ENCODE measurements at regions not wholly inside any gene's neighbourhood (a gene's known extent, or its start where the extent isn't known, plus 50 kb on each side); places are given as distances from the start of the nearest gene placed in this dataset.

GRCh38 chr4:1542226-1542490 lies 135.9 kb upstream of the NKX1-1 start:
- H3K27ac ChIP-seq (ENCODE audit: low read depth in 1 of 2, low read length in 1 of 2) = no peak overlapping the region
- H3K4me3 ChIP-seq (ENCODE audit: low read length in 2 of 2) = no peak overlapping the region
- no peaks in the 10 kb centered on the region for H3K36me3 ChIP-seq (ENCODE audit: control insufficient read depth in 2 of 2, insufficient read depth in 2 of 2, low read length in 1 of 2)
- WGBS = 87% methylated on average over 10 of the region's 10 CpGs
- peaks cover 0 to 6% of the 10 kb centered on the region in 2 donors for H3K27me3 ChIP-seq (ENCODE audit: control insufficient read depth in 2 of 2, insufficient read depth in 1 of 2, low read length in 1 of 2)
- DNase-seq (ENCODE audit: low read depth in 6 of 9, low spot score in 9 of 9) = no peak
- H3K4me1 ChIP-seq (ENCODE audit: control insufficient read depth in 2 of 2, insufficient read depth in 2 of 2, low read length in 2 of 2) = peaks cover 0 to 4% of the 10 kb centered on the region in 2 donors
- H3K9me3 ChIP-seq (ENCODE audit: control insufficient read depth in 2 of 2, insufficient read depth in 1 of 2, low read length in 1 of 2) = no peaks in the 10 kb centered on the region

GRCh38 chr4:1541449-1542225 lies 135.4 kb upstream of the NKX1-1 start:
- no peak for DNase-seq (ENCODE audit: low read depth in 6 of 9, low spot score in 9 of 9)
- Histone ChIP-seq H3K27me3 (ENCODE audit: control insufficient read depth in 2 of 2, insufficient read depth in 1 of 2, low read length in 1 of 2) (peaks cover 0 to 5% of the 10 kb centered on the region in 2 donors), H3K36me3 (ENCODE audit: control insufficient read depth in 2 of 2, insufficient read depth in 2 of 2, low read length in 1 of 2) (no peaks in the 10 kb centered on the region), H3K9me3 (ENCODE audit: control insufficient read depth in 2 of 2, insufficient read depth in 1 of 2, low read length in 1 of 2) (no peaks in the 10 kb centered on the region), H3K27ac (ENCODE audit: low read depth in 1 of 2, low read length in 1 of 2) (no peak overlapping the region), H3K4me3 (ENCODE audit: low read length in 2 of 2) (no peak overlapping the region), H3K4me1 (ENCODE audit: control insufficient read depth in 2 of 2, insufficient read depth in 2 of 2, low read length in 2 of 2) (peaks cover 0 to 4% of the 10 kb centered on the region in 2 donors)
- WGBS = 84% methylated on average over 30 of the region's 30 CpGs

GRCh38 chr4:1540601-1541375 lies 134.5 kb upstream of the NKX1-1 start:
- Histone ChIP-seq H3K4me1 (ENCODE audit: control insufficient read depth in 2 of 2, insufficient read depth in 2 of 2, low read length in 2 of 2) (peaks cover 0 to 4% of the 10 kb centered on the region in 2 donors), H3K9me3 (ENCODE audit: control insufficient read depth in 2 of 2, insufficient read depth in 1 of 2, low read length in 1 of 2) (no peaks in the 10 kb centered on the region), H3K4me3 (ENCODE audit: low read length in 2 of 2) (no peak overlapping the region), H3K27ac (ENCODE audit: low read depth in 1 of 2, low read length in 1 of 2) (no peak overlapping the region), H3K36me3 (ENCODE audit: control insufficient read depth in 2 of 2, insufficient read depth in 2 of 2, low read length in 1 of 2) (no peaks in the 10 kb centered on the region), H3K27me3 (ENCODE audit: control insufficient read depth in 2 of 2, insufficient read depth in 1 of 2, low read length in 1 of 2) (peaks cover 0 to 5% of the 10 kb centered on the region in 2 donors)
- no peak for DNase-seq (ENCODE audit: low read depth in 6 of 9, low spot score in 9 of 9)
- 83% methylated on average over 33 of the region's 33 CpGs for WGBS

GRCh38 chr4:1539859-1540600 lies 133.8 kb upstream of the NKX1-1 start:
- H3K9me3 ChIP-seq (ENCODE audit: control insufficient read depth in 2 of 2, insufficient read depth in 1 of 2, low read length in 1 of 2) = no peaks in the 10 kb centered on the region

GRCh38 chr4:1538941-1539772 lies 132.9 kb upstream of the NKX1-1 start:
- peaks cover 0 to 10% of the 10 kb centered on the region in 2 donors for H3K27me3 ChIP-seq (ENCODE audit: control insufficient read depth in 2 of 2, insufficient read depth in 1 of 2, low read length in 1 of 2)
- H3K4me3 ChIP-seq (ENCODE audit: low read length in 2 of 2) = no peak overlapping the region
- no peaks in the 10 kb centered on the region for H3K36me3 ChIP-seq (ENCODE audit: control insufficient read depth in 2 of 2, insufficient read depth in 2 of 2, low read length in 1 of 2)
- 92% methylated on average over 23 of the region's 23 CpGs for WGBS
- H3K9me3 ChIP-seq (ENCODE audit: control insufficient read depth in 2 of 2, insufficient read depth in 1 of 2, low read length in 1 of 2) = no peaks in the 10 kb centered on the region
- no peak for DNase-seq (ENCODE audit: low read depth in 6 of 9, low spot score in 9 of 9)
- no peak overlapping the region for H3K27ac ChIP-seq (ENCODE audit: low read depth in 1 of 2, low read length in 1 of 2)
- H3K4me1 ChIP-seq (ENCODE audit: control insufficient read depth in 2 of 2, insufficient read depth in 2 of 2, low read length in 2 of 2) = no peaks in the 10 kb centered on the region

More at GRCh38 chr4:1539859-1540600, 133.8 kb upstream of the NKX1-1 start:
- WGBS = 89% methylated on average over 45 of the region's 45 CpGs
- Histone ChIP-seq H3K36me3 (ENCODE audit: control insufficient read depth in 2 of 2, insufficient read depth in 2 of 2, low read length in 1 of 2) (no peaks in the 10 kb centered on the region), H3K27ac (ENCODE audit: low read depth in 1 of 2, low read length in 1 of 2) (no peak overlapping the region), H3K4me3 (ENCODE audit: low read length in 2 of 2) (no peak overlapping the region), H3K27me3 (ENCODE audit: control insufficient read depth in 2 of 2, insufficient read depth in 1 of 2, low read length in 1 of 2) (peaks cover 0 to 5% of the 10 kb centered on the region in 2 donors), H3K4me1 (ENCODE audit: control insufficient read depth in 2 of 2, insufficient read depth in 2 of 2, low read length in 2 of 2) (peaks cover 0 to 4% of the 10 kb centered on the region in 2 donors)
- no peak for DNase-seq (ENCODE audit: low read depth in 6 of 9, low spot score in 9 of 9)

- H3K27me3 ChIP-seq (ENCODE audit: control insufficient read depth in 2 of 2, insufficient read depth in 1 of 2, low read length in 1 of 2) = peaks cover 0 to 20% of the 10 kb centered on the region in 2 donors
- H3K36me3 ChIP-seq (ENCODE audit: control insufficient read depth in 2 of 2, insufficient read depth in 2 of 2, low read length in 1 of 2) = no peaks in the 10 kb centered on the region
- no peaks in the 10 kb centered on the region for H3K9me3 ChIP-seq (ENCODE audit: control insufficient read depth in 2 of 2, insufficient read depth in 1 of 2, low read length in 1 of 2)
- 80% methylated on average over 9 of the region's 9 CpGs for WGBS
- H3K4me3 ChIP-seq (ENCODE audit: low read length in 2 of 2) = no peak overlapping the region
- H3K4me1 ChIP-seq (ENCODE audit: control insufficient read depth in 2 of 2, insufficient read depth in 2 of 2, low read length in 2 of 2) = no peaks in the 10 kb centered on the region
- no peak for DNase-seq (ENCODE audit: low read depth in 6 of 9, low spot score in 9 of 9)
- no peak overlapping the region for H3K27ac ChIP-seq (ENCODE audit: low read depth in 1 of 2, low read length in 1 of 2)
Measured at GRCh38 chr4:1538096-1538410, 131.8 kb upstream of the NKX1-1 start.

GRCh38 chr4:1537410-1538095 lies 131.3 kb upstream of the NKX1-1 start:
- 96% methylated on average over 11 of the region's 11 CpGs for WGBS
- Histone ChIP-seq H3K27ac (ENCODE audit: low read depth in 1 of 2, low read length in 1 of 2) (no peak overlapping the region), H3K4me3 (ENCODE audit: low read length in 2 of 2) (no peak overlapping the region), H3K36me3 (ENCODE audit: control insufficient read depth in 2 of 2, insufficient read depth in 2 of 2, low read length in 1 of 2) (no peaks in the 10 kb centered on the region), H3K9me3 (ENCODE audit: control insufficient read depth in 2 of 2, insufficient read depth in 1 of 2, low read length in 1 of 2) (no peaks in the 10 kb centered on the region), H3K4me1 (ENCODE audit: control insufficient read depth in 2 of 2, insufficient read depth in 2 of 2, low read length in 2 of 2) (no peaks in the 10 kb centered on the region), H3K27me3 (ENCODE audit: control insufficient read depth in 2 of 2, insufficient read depth in 1 of 2, low read length in 1 of 2) (peaks cover 0 to 24% of the 10 kb centered on the region in 2 donors)
- DNase-seq (ENCODE audit: low read depth in 6 of 9, low spot score in 9 of 9) = no peak

- 95% methylated on average over 42 of the region's 42 CpGs for WGBS
- H3K9me3 ChIP-seq (ENCODE audit: control insufficient read depth in 2 of 2, insufficient read depth in 1 of 2, low read length in 1 of 2) = no peaks in the 10 kb centered on the region
Measured at GRCh38 chr4:1536579-1537409, 130.6 kb upstream of the NKX1-1 start.

More at GRCh38 chr4:1536579-1537409, 130.6 kb upstream of the NKX1-1 start:
- H3K27me3 ChIP-seq (ENCODE audit: control insufficient read depth in 2 of 2, insufficient read depth in 1 of 2, low read length in 1 of 2) = peaks cover 0 to 27% of the 10 kb centered on the region in 2 donors
- H3K36me3 ChIP-seq (ENCODE audit: control insufficient read depth in 2 of 2, insufficient read depth in 2 of 2, low read length in 1 of 2) = no peaks in the 10 kb centered on the region
- no peaks in the 10 kb centered on the region for H3K4me1 ChIP-seq (ENCODE audit: control insufficient read depth in 2 of 2, insufficient read depth in 2 of 2, low read length in 2 of 2)
- H3K27ac ChIP-seq (ENCODE audit: low read depth in 1 of 2, low read length in 1 of 2) = no peak overlapping the region
- DNase-seq (ENCODE audit: low read depth in 6 of 9, low spot score in 9 of 9) = no peak
- H3K4me3 ChIP-seq (ENCODE audit: low read length in 2 of 2) = no peak overlapping the region
